GM21786 (cell line): ENCODE measurements at regions not wholly inside any gene's neighbourhood (a gene's known extent, or its start where the extent isn't known, plus 50 kb on each side); places are given as distances from the start of the nearest gene placed in this dataset.

Experiments used
- ATAC-seq: cut with Tn5 transposase; IDR thresholded peaks from one replicate; pipeline ENCODE4 v1.9.1; 2021; ENCODE audit not compliant: unreplicated experiment

DNA sequence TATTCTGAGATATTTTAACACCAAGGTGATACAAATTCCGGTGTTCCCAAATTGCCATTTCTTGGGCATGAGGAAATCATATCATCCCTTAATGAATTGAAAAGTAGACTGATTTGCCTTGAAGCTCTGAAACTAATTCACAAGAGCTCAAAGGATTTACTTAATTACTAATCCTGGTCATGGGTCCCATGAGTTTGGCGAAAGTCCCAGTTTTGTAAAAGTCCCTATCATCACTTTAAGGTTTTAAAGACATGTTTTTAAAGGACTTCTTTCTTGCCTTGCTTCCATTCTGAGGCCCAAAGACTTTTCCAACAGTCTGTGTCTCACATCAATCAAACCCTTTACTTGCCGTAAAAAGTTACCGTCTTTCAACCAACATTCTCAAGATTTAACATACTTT lies 377.9 kb downstream of the DNAJB9 start:
- no peak for ATAC-seq

DNA sequence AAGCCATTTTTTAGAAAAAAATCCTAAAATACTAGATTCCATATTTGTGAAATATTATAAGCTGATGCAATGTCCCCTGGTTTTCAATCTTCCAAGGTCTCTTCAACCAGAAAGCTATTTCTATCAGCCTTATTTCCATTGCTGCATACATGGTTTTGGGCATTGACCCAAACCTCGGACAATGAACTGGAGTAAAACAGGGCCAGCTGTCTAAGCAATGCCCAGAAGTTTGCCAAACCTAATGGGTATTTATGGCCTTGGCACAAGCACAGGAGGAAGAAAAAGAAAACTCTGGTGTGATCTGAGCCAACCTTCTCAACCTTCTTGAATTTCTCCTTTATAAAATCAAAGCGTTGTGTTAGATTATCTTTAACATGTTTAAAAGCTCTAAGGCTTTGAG lies 402.3 kb downstream of the DNAJB9 start:
- no peak for ATAC-seq

DNA sequence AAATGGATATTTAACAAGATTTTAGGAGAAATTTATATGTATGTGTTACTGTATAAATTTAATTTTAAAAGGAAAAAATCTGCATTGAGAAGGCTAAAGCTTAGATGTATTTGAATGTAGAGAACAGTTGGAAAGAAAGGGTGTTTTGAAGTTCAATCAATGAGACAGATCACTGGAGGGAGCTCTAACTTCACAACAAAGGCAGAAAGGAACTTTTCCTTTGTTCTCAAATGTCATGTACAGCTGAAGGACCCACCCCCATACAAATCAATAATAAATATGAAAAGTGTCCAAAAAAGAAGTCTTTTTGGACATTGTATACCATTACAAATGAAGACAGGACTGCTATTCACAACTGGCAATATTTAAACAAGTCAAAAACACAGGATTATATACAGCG lies 403.4 kb downstream of the DNAJB9 start:
- no peak for ATAC-seq

DNA sequence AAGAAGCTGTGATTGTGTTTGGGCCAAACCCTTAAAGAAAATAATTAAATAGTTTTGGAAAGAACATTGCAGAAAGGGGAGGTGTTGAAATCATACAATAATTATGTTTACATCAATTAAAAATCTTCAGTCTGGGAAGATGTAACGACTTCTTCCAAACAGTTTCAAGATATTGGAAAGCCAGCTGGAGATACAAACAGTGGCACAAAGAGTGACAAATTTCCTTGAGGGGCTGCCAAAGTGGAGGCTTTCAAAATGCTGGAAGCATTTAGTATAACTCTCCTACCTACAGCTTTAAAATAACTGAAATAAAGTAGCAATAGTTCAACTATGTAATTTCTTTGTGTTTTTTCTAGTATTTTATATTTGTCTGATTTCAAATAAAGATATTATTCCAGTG lies 405.0 kb downstream of the DNAJB9 start:
- ATAC-seq, result no peak

DNA sequence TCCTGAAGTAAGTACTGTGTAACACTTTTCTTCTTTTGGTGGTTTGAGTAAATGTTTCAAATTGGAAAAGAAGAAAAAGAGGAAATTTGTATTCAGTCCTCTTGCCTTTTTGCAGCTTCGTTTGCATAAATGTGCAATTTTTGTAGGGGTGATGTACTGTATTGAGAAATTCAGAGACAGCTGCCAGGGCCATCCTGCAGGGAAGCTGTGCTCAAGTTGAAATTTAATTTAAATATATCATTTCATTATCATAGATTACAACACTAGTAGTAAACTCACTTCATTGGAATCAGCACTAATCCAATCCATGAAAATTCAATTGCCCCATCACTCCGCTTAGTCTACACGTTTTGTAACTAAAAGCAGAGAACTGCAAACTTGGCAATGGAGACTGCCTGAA lies 415.4 kb downstream of the DNAJB9 start:
- ATAC-seq, result no peak

DNA sequence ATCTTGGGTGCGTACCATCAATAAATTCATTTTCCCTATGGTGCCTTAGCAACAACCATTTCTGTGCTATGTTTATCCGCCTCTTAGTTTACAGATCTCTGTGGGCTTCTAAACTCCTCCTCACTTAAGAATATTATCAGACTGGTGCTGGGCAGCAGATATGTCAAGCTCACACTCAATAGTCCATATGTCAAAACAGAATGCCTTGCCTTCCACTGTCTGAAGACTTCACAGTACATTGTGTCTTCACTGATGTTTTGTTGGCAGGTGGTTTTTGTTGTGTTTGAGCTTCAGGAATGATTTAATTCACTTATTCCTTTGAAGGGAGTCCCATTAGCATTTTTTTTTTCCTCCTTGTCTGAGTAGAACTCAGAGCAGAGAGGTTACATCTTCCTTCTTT lies 419.6 kb downstream of the DNAJB9 start:
- no peak for ATAC-seq

DNA sequence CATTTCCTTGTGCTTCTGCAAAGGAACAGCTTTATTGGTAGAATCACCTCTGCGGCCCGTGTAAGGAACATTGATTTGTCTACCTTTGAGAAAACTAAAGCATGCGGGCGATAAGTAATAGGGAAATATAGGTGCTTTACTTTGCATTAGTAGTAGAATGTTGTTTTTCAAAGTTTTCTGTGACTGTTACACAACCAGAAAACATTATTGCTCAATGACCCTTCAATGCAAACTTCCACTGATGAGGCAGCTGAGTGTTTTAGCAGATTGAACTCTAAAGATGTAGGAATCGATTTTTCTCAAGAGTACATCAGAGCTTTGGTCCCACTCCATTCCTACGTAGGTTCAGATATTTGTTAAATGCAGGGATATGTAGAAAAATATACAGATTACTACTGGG lies 427.8 kb downstream of the DNAJB9 start:
- ATAC-seq, result no peak

DNA sequence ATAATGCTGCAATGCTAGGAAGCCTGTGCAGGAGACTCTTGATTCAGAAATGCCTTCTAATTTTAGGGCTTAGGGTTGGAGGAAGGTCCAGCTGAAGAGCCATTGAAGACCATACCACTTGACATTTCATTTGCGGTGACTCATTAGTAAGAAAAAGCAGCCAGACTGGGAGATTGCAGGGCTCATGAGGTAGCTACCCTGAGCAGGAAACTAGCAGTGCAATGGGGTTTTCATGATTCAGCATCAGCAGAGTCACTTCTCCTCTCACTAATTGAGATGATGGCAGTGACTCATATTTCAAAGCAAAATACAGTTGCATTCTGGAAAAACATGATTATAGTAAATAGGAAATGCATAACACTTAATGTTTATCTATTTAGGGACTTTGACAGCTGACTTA lies 434.1 kb downstream of the DNAJB9 start:
- no peak for ATAC-seq

DNA sequence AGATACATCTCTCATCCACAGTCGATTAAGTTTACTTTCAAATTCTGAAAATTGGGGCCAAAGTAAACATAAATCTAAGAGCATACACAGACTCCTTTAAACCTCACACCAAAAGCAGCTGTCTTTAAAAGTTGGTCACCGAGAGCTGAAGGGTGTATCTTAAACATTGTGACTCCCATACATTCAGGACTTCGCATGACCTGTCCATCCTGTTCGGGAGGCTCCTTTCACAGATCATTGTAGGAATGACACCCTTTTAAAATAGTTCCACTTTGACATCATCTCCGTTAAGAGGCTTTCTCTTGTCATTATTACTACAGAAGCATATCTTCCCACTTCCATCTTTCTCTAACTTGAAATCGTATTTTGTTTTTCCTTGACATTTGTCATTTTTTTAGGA lies 440.0 kb downstream of the DNAJB9 start:
- no peak for ATAC-seq

DNA sequence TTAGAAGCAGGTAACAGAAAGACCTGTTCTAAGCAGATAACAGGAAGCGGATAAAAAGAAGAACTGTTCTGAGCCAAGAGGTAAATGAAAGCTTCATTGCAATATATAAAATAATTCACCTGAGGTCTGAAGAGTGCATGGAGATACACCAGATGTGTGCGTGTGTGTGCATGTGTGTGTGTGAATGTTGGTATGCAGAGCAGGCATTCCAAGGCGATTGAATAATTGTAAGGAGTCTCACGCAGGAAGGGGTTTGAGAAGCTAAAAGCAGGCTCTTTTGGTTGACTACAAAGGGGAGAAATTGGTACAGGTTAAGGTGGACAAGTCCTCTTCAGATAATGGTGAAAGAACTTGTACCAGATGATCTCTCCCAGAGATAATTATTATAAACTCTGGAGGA lies 450.6 kb downstream of the DNAJB9 start:
- no peak for ATAC-seq

DNA sequence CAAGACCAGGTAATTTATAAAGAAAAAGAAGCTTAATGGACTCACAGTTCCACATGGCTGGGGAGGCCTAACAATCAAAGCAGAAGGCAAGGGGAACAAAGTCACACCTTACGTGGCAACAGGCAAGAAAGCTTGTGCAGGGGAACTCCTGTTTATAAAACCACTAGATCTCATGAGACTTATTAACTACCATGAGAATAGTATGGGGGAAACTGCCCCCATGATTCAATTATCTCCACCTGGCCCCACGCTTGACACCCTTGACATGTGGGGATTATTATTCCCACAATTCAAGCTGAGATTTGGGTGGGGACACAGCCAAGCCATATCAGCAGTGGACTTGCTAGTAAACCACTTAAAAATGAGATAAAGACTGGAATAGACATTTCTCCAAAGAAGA lies 451.7 kb downstream of the DNAJB9 start:
- ATAC-seq, result no peak

DNA sequence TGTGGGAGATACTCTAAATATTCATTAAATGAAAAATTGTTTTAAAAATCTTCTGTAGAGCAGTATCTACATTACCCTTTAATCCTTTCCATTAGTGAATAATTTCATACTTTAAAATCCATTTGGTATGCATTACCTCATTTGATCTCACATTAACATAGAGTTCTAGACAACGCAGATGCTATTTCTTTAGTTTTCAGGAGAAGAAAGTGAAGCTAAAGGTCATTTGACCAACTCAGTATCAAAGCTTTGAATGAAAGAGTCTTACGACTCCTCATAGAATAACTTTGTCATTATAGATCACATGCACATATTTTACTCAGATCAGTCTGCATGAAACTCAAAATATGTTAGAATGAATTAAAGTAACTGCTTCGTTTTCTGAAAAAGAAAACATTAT lies 460.2 kb downstream of the DNAJB9 start:
- no peak for ATAC-seq

DNA sequence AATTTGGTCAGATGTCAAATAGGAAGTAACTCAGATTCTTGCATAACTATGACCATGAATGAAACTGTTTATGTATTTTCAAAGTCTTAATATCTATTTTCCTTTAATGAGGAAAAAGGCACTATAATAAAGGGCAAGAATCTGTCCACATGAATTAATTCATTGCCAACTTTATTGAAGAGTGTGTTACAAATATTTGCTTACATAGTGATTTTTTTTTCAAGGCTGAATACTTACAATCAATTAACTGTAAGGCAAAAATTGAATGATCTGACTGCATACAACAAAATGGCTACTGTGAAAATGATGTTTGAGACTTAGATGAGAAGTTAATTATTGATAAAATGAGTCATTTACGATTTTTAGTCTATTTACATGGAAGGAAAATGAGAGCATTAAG lies 475.0 kb downstream of the DNAJB9 start:
- ATAC-seq, result no peak

DNA sequence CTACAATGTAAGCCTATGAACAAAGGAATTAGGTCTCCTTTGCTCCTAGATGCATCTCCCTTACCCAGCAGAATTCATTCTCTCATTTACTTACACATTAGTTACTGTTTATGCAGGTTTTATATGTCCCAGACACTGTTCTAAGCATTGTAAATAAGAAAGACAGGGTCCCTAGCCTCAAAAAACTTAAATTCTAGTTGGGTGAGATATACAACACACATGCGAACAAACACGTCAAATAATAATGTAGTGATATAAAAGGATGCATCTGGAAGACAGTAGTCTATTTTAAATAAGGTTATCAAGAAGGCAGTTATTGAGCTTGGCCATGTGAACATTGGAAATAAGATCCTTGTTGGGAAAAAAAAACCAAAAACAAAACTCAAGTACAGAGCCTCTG lies 479.7 kb downstream of the DNAJB9 start:
- no peak for ATAC-seq

DNA sequence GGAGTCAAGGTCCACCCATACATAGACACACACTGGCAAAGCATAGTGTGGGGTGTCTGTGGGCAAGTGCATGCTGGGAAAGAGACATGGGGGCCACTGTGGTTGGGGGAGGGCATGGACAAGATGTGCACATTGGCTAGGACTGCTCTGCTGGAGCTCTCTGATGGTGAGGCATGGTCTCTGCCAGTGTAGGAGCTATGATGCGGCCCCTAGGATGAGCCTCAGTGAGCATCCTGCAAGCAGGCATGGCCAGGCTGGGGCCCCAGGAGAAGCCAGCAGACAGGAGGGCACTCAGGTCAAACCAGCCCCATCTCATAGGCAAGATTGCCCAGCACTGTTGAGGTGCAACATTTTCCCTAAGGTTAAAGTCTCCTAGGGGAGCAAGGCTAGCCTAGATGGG lies 489.4 kb downstream of the DNAJB9 start:
- no peak for ATAC-seq

DNA sequence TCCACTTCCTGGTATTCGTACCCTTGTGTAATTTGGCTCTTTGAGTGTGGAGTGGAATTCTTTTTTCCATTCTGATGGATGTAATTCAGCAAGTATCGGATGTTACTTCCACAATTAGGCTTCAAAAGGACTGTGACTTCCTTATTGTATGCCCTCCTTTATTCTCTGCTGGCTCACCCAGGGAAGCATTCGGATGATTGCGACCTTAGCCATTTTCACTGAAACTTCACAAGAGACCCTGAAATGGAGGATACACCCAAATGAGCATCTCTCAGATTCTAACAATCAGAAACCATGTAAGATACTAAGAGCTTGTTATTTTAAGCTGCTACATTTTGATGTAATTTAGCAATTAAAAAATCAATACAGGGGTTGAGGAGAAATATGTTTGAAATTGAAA lies 493.1 kb downstream of the DNAJB9 start:
- ATAC-seq, result no peak

DNA sequence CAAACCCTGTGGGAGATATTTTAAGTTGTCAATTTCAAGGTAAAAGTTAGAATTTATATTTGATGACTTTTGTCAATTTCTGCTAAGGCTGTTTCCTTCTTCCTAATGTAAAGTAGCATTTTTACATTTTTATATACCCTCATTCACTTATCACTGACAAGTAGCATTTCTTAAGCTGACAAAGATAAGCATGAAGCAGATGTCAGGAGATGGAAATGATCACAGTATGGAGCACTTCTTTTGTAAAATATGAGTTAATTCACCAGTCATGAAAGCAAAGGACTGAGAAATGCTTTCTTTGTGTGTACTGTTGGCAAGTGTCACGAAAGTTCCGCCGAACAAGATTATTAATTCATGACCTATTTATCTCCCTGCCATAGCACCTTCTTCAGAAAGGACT lies 503.9 kb downstream of the DNAJB9 start:
- ATAC-seq, result no peak

DNA sequence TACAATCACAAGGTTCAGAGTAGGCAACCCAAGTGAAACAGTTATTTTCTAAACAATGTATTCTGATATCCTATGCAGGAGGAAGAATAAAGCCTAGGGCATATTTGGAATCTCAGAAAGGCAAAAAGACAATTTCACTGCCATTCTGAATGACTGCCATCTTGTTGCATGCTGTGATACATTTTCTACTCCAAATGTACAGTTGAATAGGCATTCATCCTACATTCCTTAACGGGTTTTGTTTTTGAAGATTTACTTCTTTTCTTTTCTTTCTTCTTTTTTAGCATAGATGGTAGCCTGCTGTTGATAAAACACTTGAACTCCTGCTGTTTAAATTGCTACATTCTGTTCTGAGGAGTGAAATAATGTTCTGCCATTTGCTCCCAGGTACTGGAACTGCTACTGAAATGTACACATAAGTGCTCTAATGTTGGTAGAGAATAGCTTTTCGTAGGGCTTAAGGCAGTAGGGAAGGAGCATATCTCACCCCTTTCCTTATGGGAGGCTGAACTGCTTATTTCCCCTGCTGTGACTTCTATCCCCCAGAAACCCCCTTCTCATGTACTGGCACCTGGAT lies 506.8 kb downstream of the DNAJB9 start:
- no peak for ATAC-seq

DNA sequence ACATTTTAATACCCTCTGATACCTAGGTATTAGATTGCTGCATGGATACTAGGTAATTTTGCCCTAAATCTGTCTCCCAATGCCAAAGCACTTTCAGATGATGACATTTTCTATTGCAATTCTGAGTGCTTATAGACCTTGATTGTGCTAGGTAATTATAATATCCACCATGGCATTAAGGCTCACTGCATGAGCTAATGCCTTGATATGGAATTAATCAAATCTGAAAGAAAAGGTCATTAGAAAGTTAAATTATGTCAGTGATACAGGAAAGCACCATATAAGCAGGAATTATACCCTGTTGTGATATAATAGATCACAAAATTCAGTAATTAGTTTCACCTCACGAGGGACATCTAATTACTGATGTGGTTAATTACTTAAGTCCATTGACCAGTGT lies 521.4 kb downstream of the DNAJB9 start:
- no peak for ATAC-seq

DNA sequence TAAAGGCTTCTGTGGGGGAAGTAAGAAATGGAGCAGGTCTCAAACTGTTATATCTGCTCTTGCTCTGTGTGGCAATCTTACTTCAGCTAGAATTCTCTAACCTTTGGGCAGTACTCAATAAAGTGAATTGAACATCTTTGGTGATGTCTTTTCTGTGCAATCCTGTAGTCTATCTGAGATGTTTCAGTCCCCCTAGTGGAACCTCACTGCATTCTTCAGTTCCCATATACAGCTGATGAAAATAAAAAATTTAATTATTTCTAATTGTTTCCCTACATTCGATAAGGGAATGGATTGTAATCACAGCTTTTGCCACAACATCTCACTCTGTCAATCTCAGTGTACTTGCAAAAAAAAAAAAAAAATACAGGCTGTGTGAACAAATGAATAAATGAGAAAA lies 522.6 kb downstream of the DNAJB9 start:
- ATAC-seq, result no peak

DNA sequence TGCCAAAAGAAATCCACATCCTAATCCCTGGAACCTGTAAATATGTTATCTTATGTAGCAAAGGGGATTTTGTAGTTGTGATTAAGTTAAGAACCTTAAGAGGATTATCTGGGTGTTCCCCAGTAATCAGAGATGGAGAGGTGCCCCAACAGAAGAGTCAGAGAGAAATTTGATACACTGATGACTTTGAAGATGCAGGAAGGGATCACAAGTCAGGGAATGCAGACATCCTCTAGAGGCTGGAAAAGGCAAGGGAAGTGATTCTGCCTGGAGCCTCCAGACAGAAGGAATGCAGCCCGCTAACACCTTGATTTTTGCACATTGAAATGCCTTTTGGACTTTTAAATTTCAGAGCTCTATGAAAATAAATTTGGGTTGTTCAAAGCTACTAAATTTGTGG lies 531.7 kb downstream of the DNAJB9 start:
- ATAC-seq, result no peak

DNA sequence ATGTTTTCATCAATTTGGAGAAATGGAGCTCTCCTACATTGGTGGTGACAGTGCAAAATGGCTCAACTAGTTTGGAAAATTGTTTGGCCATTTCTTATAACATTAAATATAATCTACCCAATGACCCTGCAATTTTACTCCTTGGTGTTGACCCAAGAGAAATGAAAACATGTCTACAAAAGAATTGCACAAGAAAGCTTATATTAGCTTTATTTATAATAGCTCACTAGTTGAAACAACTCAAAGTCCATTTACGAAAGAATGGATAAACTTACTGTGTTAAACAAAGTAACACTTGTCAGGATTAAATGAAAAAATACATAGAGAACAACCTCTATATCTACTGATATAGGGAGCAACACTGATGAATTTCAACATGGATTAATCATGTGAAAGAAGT lies 539.9 kb downstream of the DNAJB9 start:
- no peak for ATAC-seq

DNA sequence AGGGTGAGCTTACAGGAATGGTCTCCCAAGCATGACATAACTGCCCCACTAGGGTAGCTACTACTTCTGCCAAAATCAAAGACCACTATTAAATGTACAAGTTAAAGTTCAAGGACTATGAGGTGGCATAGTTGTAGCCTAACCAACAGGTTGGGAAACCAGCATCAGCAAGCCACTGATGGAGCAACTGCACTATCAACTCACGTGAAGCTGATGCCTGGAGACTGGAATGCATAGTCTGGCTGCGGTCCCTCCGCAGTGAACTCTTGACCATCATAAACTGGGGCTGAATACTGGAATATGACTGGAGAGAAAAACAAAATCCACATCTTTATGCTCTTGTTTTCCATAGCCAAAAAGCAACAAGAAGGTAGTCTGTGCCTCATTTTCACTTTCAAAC lies 541.4 kb downstream of the DNAJB9 start:
- ATAC-seq, result no peak
